ENCODE measurements at regions not wholly inside any gene's neighbourhood (a gene's known extent, or its start where the extent isn't known, plus 50 kb on each side); places are given as distances from the start of the nearest gene placed in this dataset.

GRCh38 chr20:28562510-28562898 lies 2695.0 kb upstream of the DEFB115 start:
- TF ChIP-seq CTCF (IDR thresholded peaks at IDR 0.05) = no peak
- no peak for TF ChIP-seq POLR2AphosphoS5 (IDR thresholded peaks at IDR 0.05)
- TF ChIP-seq POLR2A (IDR thresholded peaks at IDR 0.05) = no peak
- no peak for TF ChIP-seq EP300 (IDR thresholded peaks at IDR 0.05)

All from upper lobe of left lung (tissue), 4 donors.